Stomach smooth muscle (tissue), 2 donors: ENCODE measurements at regions not wholly inside any gene's neighbourhood (a gene's known extent, or its start where the extent isn't known, plus 50 kb on each side); places are given as distances from the start of the nearest gene placed in this dataset.

Experiments used
- H3K27ac ChIP-seq: one replicate; pipeline ENCODE4 v1.7.0; 2013; ENCODE audit warnings: mild to moderate bottlenecking, low read length, inconsistent platforms
- H3K27me3 ChIP-seq, 2 donors: one replicate each; pipeline ENCODE4 v1.7.0; 2013; ENCODE audit warnings: low read length in 2 of 2; ENCODE audit not compliant: insufficient read depth in 2 of 2, control insufficient read depth in 1 of 2
- H3K36me3 ChIP-seq, 2 donors: one replicate each; pipeline ENCODE4 v1.7.0; 2013; ENCODE audit warnings: low read length in 2 of 2; ENCODE audit not compliant: control insufficient read depth in 2 of 2, insufficient read depth in 2 of 2
- H3K4me1 ChIP-seq: one replicate; pipeline ENCODE4 v1.7.0; 2013; ENCODE audit warnings: low read length; ENCODE audit not compliant: control insufficient read depth, insufficient read depth
- H3K4me3 ChIP-seq, 2 donors: one replicate each; pipeline ENCODE4 v1.7.0; 2013; ENCODE audit warnings: low read length in 2 of 2
- H3K9ac ChIP-seq, 2 donors: one replicate each; pipeline ENCODE4 v1.7.0; 2013; ENCODE audit warnings: low read length in 2 of 2, mild to moderate bottlenecking in 1 of 2
- H3K9me3 ChIP-seq, 2 donors: one replicate each; pipeline ENCODE4 v1.7.0; 2013; ENCODE audit warnings: low read length in 2 of 2; ENCODE audit not compliant: control insufficient read depth in 2 of 2
- donor health status: healthy.
- donor health status: Pancreatic carcinoma.

- Histone ChIP-seq H3K4me3 (no peak overlapping the region), H3K27me3 (peaks cover 3 to 16% of the 10 kb centered on the region in 2 donors), H3K4me1 (no peaks in the 10 kb centered on the region), H3K9ac (no peak overlapping the region), H3K9me3 (no peaks in the 10 kb centered on the region), H3K27ac (no peak overlapping the region), H3K36me3 (no peaks in the 10 kb centered on the region)
Measured at GRCh38 chr7:372932-373791, 83.2 kb downstream of the FOXL3 start.

- no peaks in the 10 kb centered on the region for H3K4me1 ChIP-seq
- no peak overlapping the region for H3K9ac ChIP-seq
- H3K27ac ChIP-seq, result no peak overlapping the region
Measured at GRCh38 chr7:373818-374705, 84.1 kb downstream of the FOXL3 start.

DNA sequence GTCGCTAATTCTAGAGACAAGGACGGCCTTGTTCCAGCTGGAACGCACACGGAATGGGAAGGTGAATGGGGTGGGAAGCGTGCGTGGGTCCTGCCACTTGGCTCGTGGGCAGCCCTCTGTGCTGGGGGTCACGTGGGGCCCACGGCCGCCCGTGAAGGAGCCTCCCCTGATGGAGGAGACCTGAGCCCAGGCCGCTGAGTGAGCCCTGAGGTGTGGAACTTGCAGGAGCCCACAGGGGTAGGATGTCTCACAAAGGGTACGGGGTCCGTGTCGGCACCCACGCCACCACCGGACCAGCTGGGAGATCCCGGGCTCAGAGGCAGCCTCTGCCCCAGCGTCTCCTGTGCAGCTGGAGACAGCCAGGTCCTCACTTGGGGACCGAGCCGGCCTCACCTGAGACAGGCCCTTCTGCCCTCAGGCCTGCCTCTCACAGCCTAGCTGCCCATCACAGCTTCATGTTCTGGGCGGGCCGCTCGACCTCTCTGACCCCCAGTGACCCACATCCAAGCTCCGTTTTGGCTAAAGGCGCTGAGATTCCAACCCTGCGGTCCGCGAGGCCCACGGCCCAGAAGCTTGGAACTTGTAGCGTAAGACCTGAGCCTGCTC, 84.8 kb downstream of the FOXL3 start:
- Histone ChIP-seq H3K36me3 (no peaks in the 10 kb centered on the region), H3K4me1 (peaks cover 4% of the 10 kb centered on the region), H3K9me3 (no peaks in the 10 kb centered on the region), H3K27me3 (peaks cover 3 to 21% of the 10 kb centered on the region in 2 donors), H3K4me3 (no peak overlapping the region), H3K9ac (no peak overlapping the region), H3K27ac (no peak overlapping the region)

More at GRCh38 chr7:373818-374705, 84.1 kb downstream of the FOXL3 start:
- no peaks in the 10 kb centered on the region for H3K36me3 ChIP-seq
- H3K4me3 ChIP-seq, result no peak overlapping the region
- peaks cover 3 to 21% of the 10 kb centered on the region in 2 donors for H3K27me3 ChIP-seq
- H3K9me3 ChIP-seq, result no peaks in the 10 kb centered on the region

DNA sequence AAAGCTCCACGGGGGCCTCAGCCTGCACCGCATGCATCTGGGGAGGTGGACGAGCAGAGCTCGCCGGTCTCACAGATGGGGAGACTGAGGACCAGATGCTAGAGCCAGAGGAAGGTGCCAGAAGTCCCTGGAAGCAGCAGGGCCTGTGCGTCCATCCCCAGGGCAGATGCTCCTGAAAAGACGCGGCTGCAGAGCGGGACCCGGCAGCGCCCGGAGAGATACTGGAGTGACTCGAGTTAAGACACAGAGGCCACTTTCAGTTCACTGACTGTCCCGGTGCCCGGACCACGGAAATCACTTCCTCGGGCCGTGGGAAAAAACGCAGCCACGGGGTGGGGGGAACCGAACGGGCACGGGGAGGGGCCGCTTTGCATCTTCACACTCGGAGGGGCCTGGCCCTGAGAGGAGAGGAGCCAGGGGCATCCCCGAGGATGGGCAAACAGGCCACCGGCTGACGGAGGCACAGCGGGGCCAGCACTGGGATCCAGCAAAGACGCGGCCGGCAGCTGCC, 85.4 kb downstream of the FOXL3 start:
- Histone ChIP-seq H3K9ac (no peak overlapping the region), H3K36me3 (no peaks in the 10 kb centered on the region)

DNA sequence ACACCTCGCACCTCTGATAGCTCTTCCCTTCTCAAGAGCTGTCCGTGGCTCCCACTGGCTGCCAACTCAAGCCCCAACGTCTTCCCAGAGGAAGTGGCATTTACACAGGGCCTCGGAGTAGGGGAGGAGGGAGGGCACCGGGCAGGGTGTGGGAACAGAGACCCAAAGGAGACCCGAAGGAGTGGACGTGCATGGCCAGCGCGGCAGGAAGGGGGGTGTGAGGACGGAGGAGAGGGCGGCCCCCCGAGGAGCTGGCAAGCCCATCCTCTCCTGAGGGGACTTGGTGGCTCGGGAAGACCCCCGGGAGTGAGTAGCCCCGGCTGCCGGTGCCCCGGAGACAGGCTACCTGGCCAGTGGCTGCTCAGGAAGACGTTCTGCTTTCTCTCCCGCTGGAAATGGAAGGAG, 85.9 kb downstream of the FOXL3 start:
- Histone ChIP-seq H3K27me3 (peaks cover 3 to 21% of the 10 kb centered on the region in 2 donors), H3K27ac (no peak overlapping the region), H3K36me3 (no peaks in the 10 kb centered on the region), H3K4me3 (no peak overlapping the region), H3K4me1 (peaks cover 6% of the 10 kb centered on the region), H3K9me3 (no peaks in the 10 kb centered on the region), H3K9ac (no peak overlapping the region)

More for the DNA sequence above, 85.4 kb downstream of the FOXL3 start:
- Histone ChIP-seq H3K4me3 (no peak overlapping the region), H3K4me1 (peaks cover 6% of the 10 kb centered on the region), H3K9me3 (no peaks in the 10 kb centered on the region), H3K27ac (no peak overlapping the region), H3K27me3 (peaks cover 3 to 21% of the 10 kb centered on the region in 2 donors)

DNA sequence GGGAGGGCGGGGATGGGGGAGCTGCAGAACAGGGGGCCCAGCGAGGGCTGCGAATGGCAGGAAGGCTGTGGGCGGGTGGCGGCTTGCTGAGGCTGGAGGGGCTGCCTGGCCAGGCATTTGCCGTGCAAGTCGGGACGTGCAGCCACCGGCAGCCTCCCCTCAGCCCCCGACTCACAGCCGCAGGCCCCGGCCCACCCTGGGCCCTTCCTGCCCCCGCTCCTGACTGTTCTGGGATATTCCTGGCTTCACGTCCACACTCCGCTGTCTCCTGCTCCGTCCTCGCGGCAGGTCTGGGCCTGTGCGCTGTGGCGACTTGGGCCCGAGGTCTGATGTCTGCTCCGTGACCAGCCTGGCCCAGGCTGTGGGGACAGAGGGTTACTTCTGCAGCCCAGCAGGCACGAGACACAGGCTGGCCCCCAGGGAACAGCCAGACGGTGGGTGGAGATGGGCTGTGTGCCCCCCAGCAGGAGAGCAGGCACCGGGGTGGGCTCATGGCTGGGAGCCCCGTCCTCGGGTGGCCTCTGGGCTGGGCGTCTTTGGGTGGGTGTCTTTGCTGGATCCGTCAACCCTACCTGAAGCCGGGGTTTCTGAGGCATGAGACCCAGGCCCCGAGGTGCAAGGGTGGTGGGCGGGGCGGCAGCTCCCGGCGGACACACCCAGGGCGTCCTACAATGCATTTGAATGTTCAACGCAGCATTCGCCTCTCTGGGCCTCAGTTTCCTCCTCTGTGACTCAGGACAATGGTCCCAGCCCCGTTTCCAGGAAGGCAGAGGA, 86.5 kb downstream of the FOXL3 start:
- H3K9me3 ChIP-seq, result no peaks in the 10 kb centered on the region
- no peaks in the 10 kb centered on the region for H3K36me3 ChIP-seq
- no peak overlapping the region for H3K4me3 ChIP-seq
- H3K27me3 ChIP-seq, result peaks cover 3 to 21% of the 10 kb centered on the region in 2 donors
- H3K9ac ChIP-seq, result no peak overlapping the region
- peaks cover 6% of the 10 kb centered on the region for H3K4me1 ChIP-seq
- no peak overlapping the region for H3K27ac ChIP-seq

DNA sequence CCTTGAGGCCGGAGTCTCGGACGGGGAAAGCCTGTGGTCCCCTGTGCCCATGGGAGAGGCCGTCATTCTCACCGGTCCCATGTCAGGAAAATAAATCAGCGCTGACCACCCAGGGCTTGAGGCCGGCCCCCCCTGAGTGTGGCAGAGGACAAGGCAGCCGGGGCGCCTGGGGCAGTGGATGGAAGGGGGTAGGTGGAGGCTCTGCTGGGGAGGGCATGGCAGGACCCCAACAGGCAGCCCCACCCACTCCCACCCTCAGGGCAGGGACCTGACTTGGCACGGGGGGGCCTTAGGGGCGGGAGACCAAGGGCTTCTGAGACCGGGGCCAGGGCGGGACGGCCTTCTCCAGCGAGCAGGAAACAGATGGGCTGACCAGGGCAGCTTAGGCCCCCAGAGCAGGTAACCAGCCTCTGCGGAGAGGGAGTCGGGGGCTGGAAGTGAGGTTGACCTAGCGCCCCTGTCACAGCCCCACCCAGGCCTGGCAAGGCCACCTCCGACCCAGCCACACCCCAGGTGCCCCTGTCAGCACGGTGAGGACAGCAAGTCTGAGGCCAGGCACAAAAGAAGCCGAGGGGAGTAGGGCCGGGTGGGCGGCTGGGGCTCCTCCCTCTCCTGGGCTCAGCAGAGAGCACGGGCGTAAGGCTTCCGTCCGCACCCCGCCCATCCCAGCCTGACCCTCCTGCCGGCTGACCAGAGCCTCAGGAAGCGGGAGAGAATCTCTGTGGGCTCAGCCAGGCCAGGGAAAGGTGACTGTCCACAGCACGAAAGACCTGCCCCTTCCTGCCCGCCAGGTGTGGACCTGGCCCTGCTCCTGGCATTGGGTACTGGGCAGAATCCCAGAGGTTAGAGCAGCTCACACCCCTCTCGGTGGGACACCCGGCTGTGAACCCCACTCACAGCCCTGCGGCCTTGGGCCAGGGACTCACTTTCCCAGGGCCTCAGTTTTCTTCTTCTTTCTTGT, 87.4 kb downstream of the FOXL3 start:
- peaks cover 6% of the 10 kb centered on the region for H3K4me1 ChIP-seq
- H3K4me3 ChIP-seq, result no peak overlapping the region
- H3K9me3 ChIP-seq, result peaks cover 0 to 4% of the 10 kb centered on the region in 2 donors
- H3K27ac ChIP-seq, result no peak overlapping the region
- H3K9ac ChIP-seq, result no peak overlapping the region
- H3K27me3 ChIP-seq, result peaks cover 3 to 21% of the 10 kb centered on the region in 2 donors
- no peaks in the 10 kb centered on the region for H3K36me3 ChIP-seq

DNA sequence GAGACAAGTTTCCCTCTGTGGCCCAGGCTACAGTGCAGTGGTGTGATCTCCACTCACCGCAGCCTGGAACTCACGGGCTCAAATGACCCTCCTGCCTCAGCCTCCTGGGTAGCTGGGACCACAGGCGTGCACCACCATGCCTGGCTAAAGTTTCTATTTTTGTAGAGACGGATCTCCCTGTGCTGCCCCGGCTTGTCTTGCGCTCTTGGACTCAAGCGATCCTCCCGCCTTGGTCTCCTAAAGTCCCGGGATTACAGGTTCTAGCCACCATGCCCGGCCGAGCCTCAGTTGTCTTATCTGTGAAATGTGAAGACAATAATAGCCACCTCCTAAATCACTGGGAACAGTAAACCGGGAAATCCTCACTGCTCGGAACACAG, 88.1 kb downstream of the FOXL3 start:
- Histone ChIP-seq H3K4me3 (no peak overlapping the region), H3K9ac (no peak overlapping the region), H3K9me3 (peaks cover 0 to 5% of the 10 kb centered on the region in 2 donors), H3K27ac (no peak overlapping the region), H3K4me1 (peaks cover 6% of the 10 kb centered on the region), H3K36me3 (no peaks in the 10 kb centered on the region), H3K27me3 (peaks cover 3 to 21% of the 10 kb centered on the region in 2 donors)
